HAP-1 (cell line): ENCODE measurements at regions not wholly inside any gene's neighbourhood (a gene's known extent, or its start where the extent isn't known, plus 50 kb on each side); places are given as distances from the start of the nearest gene placed in this dataset.
"Not testable (repeated sequence)": the region's sequence is repeated elsewhere in the genome, so short reads cannot be mapped to it uniquely, and the experiment has no call there.

Experiments used
- DNase-seq, 2 experiments: peaks; one replicate each; pipeline ENCODE4 v3.0.0-alpha.2; 2016 to 2020; ENCODE audit warnings: low spot score in 2 of 2
- H3K27me3 ChIP-seq: fragments of 250-450 bp; sonication (Bioruptor Pico); 2 replicates; pipeline ENCODE4 v1.5.1; 2020; ENCODE audit warnings: low read depth, mild to moderate bottlenecking, moderate library complexity
- H3K36me3 ChIP-seq: fragments of 250-450 bp; sonication (Bioruptor Pico); replicated peaks from 2 replicates; pipeline ENCODE4 v1.5.1; 2020; ENCODE audit warnings: mild to moderate bottlenecking
- H3K4me1 ChIP-seq: fragments of 250-450 bp; sonication (Bioruptor Pico); 2 replicates; pipeline ENCODE4 v1.5.1; 2020; ENCODE audit warnings: mild to moderate bottlenecking
- H3K4me3 ChIP-seq: fragments of 250-450 bp; sonication (Bioruptor Pico); 2 replicates; pipeline ENCODE4 v1.5.1; 2020; ENCODE audit warnings: mild to moderate bottlenecking, moderate library complexity
- H3K9me3 ChIP-seq: fragments of 250-450 bp; sonication (Bioruptor Pico); 2 replicates; pipeline ENCODE4 v1.5.1; 2020; ENCODE audit warnings: mild to moderate bottlenecking, moderate library complexity
- in situ Hi-C: fragments of 300-500 bp; cut with MboI; formaldehyde crosslinking; loops from 3 replicates; pipeline ENCODE4 v1.14.3; 2020; ENCODE audit warnings: low sequenced_read_pairs, inconsistent platforms, mixed read lengths

- Histone ChIP-seq H3K4me3 (no peak overlapping the region), H3K27me3 (no peaks in the 10 kb centered on the region), H3K4me1 (no peaks in the 10 kb centered on the region), H3K9me3 (no peaks in the 10 kb centered on the region), H3K36me3 (no peaks in the 10 kb centered on the region)
- DNase-seq: no peak
- in situ Hi-C loops: no loop called here
Observed at GRCh38 chr1:199901341-199901740, 126.2 kb upstream of the NR5A2 start.

GRCh38 chr1:199907361-199907760 lies 120.1 kb upstream of the NR5A2 start:
- Histone ChIP-seq H3K4me1 (no peaks in the 10 kb centered on the region), H3K4me3 (no peak overlapping the region), H3K9me3 (no peaks in the 10 kb centered on the region), H3K36me3 (no peaks in the 10 kb centered on the region), H3K27me3 (no peaks in the 10 kb centered on the region)
- in situ Hi-C loops: no loop called here
- DNase-seq: no peak

GRCh38 chr1:199909137-199909536 lies 118.4 kb upstream of the NR5A2 start:
- Histone ChIP-seq H3K27me3 (no peaks in the 10 kb centered on the region), H3K9me3 (no peaks in the 10 kb centered on the region), H3K36me3 (no peaks in the 10 kb centered on the region), H3K4me3 (no peak overlapping the region), H3K4me1 (peaks cover 11% of the 10 kb centered on the region)
- in situ Hi-C loops: no loop called here
- DNase-seq: no peak

- H3K27me3 ChIP-seq: no peaks in the 10 kb centered on the region
- H3K9me3 ChIP-seq: no peaks in the 10 kb centered on the region
- peak; percentile 13 to 20 for DNase-seq
- peaks cover 13% of the 10 kb centered on the region for H3K4me1 ChIP-seq
- in situ Hi-C loops: no loop called here
- H3K4me3 ChIP-seq: no peak overlapping the region
- H3K36me3 ChIP-seq: no peaks in the 10 kb centered on the region
Observed at GRCh38 chr1:199913318-199913717, 114.2 kb upstream of the NR5A2 start.

- in situ Hi-C loops: no loop called here
- H3K9me3 ChIP-seq: no peaks in the 10 kb centered on the region
- H3K4me1 ChIP-seq: peaks cover 16% of the 10 kb centered on the region
- DNase-seq: no peak
- no peaks in the 10 kb centered on the region for H3K36me3 ChIP-seq
- no peaks in the 10 kb centered on the region for H3K27me3 ChIP-seq
- no peak overlapping the region for H3K4me3 ChIP-seq
Observed at GRCh38 chr1:199914546-199914945, 113.0 kb upstream of the NR5A2 start.

- in situ Hi-C loops: no loop called here
- H3K36me3 ChIP-seq: no peaks in the 10 kb centered on the region
- no peaks in the 10 kb centered on the region for H3K27me3 ChIP-seq
- H3K4me3 ChIP-seq: no peak overlapping the region
- DNase-seq: no peak
- H3K9me3 ChIP-seq: peaks cover 4% of the 10 kb centered on the region
- H3K4me1 ChIP-seq: peaks cover 9% of the 10 kb centered on the region
Observed at GRCh38 chr1:199918196-199918769, 109.2 kb upstream of the NR5A2 start.

GRCh38 chr1:199920635-199921034 lies 106.9 kb upstream of the NR5A2 start:
- Histone ChIP-seq H3K9me3 (peaks cover 4% of the 10 kb centered on the region), H3K27me3 (no peaks in the 10 kb centered on the region), H3K4me1 (peaks cover 5% of the 10 kb centered on the region; the same call in 1 of the 2 replicates), H3K4me3 (no peak overlapping the region), H3K36me3 (no peaks in the 10 kb centered on the region)
- DNase-seq: no peak
- in situ Hi-C loops: no loop called here

GRCh38 chr1:199929556-199929955 lies 98.0 kb upstream of the NR5A2 start:
- in situ Hi-C loops: no loop called here
- Histone ChIP-seq H3K4me1 (no peaks in the 10 kb centered on the region), H3K4me3 (no peak overlapping the region), H3K36me3 (no peaks in the 10 kb centered on the region), H3K9me3 (no peaks in the 10 kb centered on the region), H3K27me3 (no peaks in the 10 kb centered on the region)
- DNase-seq: no peak

- H3K27me3 ChIP-seq, H3K9me3 ChIP-seq, H3K4me3 ChIP-seq, H3K4me1 ChIP-seq, in situ Hi-C loops, DNase-seq, H3K36me3 ChIP-seq: not testable (repeated sequence)
Observed at GRCh38 chr1:199930067-199930466, 97.4 kb upstream of the NR5A2 start.

- Histone ChIP-seq H3K9me3 (no peaks in the 10 kb centered on the region), H3K4me3 (no peak overlapping the region), H3K27me3 (no peaks in the 10 kb centered on the region), H3K4me1 (no peaks in the 10 kb centered on the region), H3K36me3 (no peaks in the 10 kb centered on the region)
- DNase-seq: no peak
- in situ Hi-C loops: no loop called here
Observed at GRCh38 chr1:199931666-199932377, 95.7 kb upstream of the NR5A2 start.

- Histone ChIP-seq H3K27me3 (no peaks in the 10 kb centered on the region), H3K36me3 (no peaks in the 10 kb centered on the region), H3K9me3 (no peaks in the 10 kb centered on the region), H3K4me3 (no peak overlapping the region), H3K4me1 (0 out of 2 replicates have a peak, but pooled peaks cover 3% of the 10 kb centered on the region)
- in situ Hi-C loops: no loop called here
- no peak for DNase-seq
Observed at GRCh38 chr1:199932462-199932861, 95.0 kb upstream of the NR5A2 start.

GRCh38 chr1:199936441-199936840 lies 91.1 kb upstream of the NR5A2 start:
- no peak for DNase-seq
- Histone ChIP-seq H3K4me1 (0 out of 2 replicates have a peak, but pooled peaks cover 5% of the 10 kb centered on the region), H3K27me3 (no peaks in the 10 kb centered on the region), H3K9me3 (no peaks in the 10 kb centered on the region), H3K4me3 (no peak overlapping the region), H3K36me3 (no peaks in the 10 kb centered on the region)
- in situ Hi-C loops: no loop called here

- no peaks in the 10 kb centered on the region for H3K36me3 ChIP-seq
- in situ Hi-C loops: no loop called here
- H3K4me1 ChIP-seq: 0 out of 2 replicates have a peak, but pooled peaks cover 5% of the 10 kb centered on the region
- DNase-seq: no peak
- H3K27me3 ChIP-seq: no peaks in the 10 kb centered on the region
- no peak overlapping the region for H3K4me3 ChIP-seq
- no peaks in the 10 kb centered on the region for H3K9me3 ChIP-seq
Observed at GRCh38 chr1:199937161-199937560, 90.3 kb upstream of the NR5A2 start.

- in situ Hi-C loops: no loop called here
- H3K4me3 ChIP-seq: no peak overlapping the region
- H3K4me1 ChIP-seq: 0 out of 2 replicates have a peak, but pooled peaks cover 5% of the 10 kb centered on the region
- no peaks in the 10 kb centered on the region for H3K9me3 ChIP-seq
- no peak for DNase-seq
- H3K27me3 ChIP-seq: no peaks in the 10 kb centered on the region
- H3K36me3 ChIP-seq: no peaks in the 10 kb centered on the region
Observed at GRCh38 chr1:199937661-199938060, 89.8 kb upstream of the NR5A2 start.
